HFF-Myc (cell line): ENCODE measurements at regions not wholly inside any gene's neighbourhood (a gene's known extent, or its start where the extent isn't known, plus 50 kb on each side); places are given as distances from the start of the nearest gene placed in this dataset.

ENCODE experiments used
- DNase-seq: peaks from one replicate; pipeline ENCODE4 v3.0.0-alpha.2; 2011; ENCODE audit warnings: low read depth; ENCODE audit errors: extremely low read depth
- H3K4me3 ChIP-seq: replicated peaks from 2 replicates; pipeline ENCODE4 v1.5.1; 2011; ENCODE audit warnings: low read depth, mild to moderate bottlenecking, control low read depth, low read length
- CTCF ChIP-seq: IDR thresholded peaks from 2 replicates; pipeline ENCODE4 v1.5.1; 2012; ENCODE audit warnings: mild to moderate bottlenecking, low read depth, low read length, control low read depth; ENCODE audit errors: missing control alignments

- TF ChIP-seq CTCF, result no peak
- no peak overlapping the region for H3K4me3 ChIP-seq
- DNase-seq, result no peak
Observed at GRCh38 chr14:25756876-25757275, 706.9 kb upstream of the STXBP6 start.

GRCh38 chr14:25753130-25753529, 703.2 kb upstream of the STXBP6 start:
- H3K4me3 ChIP-seq, result no peak overlapping the region
- no peak for TF ChIP-seq CTCF
- DNase-seq, result no peak

- TF ChIP-seq CTCF, result no peak
- no peak for DNase-seq
- H3K4me3 ChIP-seq, result no peak overlapping the region
Observed at GRCh38 chr14:25750436-25750835, 700.5 kb upstream of the STXBP6 start.
